Activated T-helper 9 cell treated with anti-CD3 and anti-CD28 coated beads, Interleukin-2, amount 50 U/mL, for 16 hours (primary cell): ENCODE measurements at regions not wholly inside any gene's neighbourhood (a gene's known extent, or its start where the extent isn't known, plus 50 kb on each side); places are given as distances from the start of the nearest gene placed in this dataset.

ENCODE experiments used
- DNase-seq: peaks from one replicate; pipeline ENCODE4 v3.0.0-alpha.2; 2020; ENCODE audit warnings: low read depth

- no peak for DNase-seq
Measured at GRCh38 chr9:78866207-78867132, 569.5 kb downstream of the PSAT1 start.

DNA sequence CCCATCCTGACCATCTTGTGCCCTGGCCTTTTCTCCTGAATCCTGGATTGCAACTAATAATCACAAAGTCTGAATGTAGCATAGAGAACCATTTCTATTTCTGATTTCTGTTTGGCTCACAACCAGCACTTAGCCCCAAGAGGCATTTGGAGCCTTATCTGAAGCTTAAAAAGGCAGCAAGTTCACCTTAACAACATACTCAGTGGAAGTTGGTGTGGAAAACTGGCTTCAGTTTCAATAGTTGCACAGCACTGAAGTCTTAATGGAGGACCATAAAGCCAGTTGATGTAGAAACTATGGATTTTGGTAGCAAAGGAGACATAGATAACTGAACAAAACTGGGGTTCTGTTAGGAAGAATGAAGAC is 574.1 kb downstream of the PSAT1 start:
- DNase-seq = no peak

DNA sequence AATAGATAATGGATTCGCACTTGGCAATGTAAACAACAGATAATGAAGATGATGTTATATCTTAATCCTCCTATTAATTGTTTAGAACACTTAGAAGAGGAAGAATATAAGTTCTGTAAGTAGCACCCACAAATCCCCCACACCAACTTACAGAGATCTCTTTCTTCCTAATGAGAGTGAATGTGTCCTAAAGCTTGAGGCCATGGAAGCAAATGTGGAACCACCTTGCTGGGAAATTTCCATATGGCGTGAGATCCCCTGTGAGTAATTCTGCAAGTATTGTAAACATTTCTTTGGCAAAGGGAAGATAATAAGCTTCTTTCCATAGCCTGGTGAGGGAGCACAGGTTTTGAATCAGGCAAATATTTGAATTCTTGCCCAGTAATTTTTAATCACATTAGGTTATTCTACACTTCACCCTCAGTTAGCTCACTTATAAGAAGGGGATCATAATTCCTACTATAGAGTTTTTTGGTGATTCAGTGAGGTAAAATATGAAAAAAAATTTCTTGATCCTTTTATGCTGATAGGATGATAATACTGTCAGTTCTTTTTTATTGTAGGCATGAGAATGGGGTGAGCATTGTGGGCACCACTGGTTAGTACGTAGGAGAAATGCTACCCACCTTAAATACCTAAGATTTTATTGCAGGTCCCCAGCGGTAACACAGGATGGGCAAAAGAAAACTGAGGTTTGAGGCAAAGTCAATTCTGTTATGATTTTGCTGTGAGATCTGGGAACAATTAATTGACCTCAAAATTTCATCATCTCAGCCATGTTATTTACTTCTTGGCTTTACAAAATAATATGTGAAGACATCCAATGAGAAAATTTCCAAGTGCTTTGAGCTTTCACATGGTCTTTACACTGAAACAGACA is 574.8 kb downstream of the PSAT1 start:
- no peak for DNase-seq

- DNase-seq = no peak
Measured at GRCh38 chr9:78874061-78874460, 577.1 kb downstream of the PSAT1 start.

GRCh38 chr9:78879324-78880100 is 582.6 kb downstream of the PSAT1 start:
- no peak for DNase-seq

DNA sequence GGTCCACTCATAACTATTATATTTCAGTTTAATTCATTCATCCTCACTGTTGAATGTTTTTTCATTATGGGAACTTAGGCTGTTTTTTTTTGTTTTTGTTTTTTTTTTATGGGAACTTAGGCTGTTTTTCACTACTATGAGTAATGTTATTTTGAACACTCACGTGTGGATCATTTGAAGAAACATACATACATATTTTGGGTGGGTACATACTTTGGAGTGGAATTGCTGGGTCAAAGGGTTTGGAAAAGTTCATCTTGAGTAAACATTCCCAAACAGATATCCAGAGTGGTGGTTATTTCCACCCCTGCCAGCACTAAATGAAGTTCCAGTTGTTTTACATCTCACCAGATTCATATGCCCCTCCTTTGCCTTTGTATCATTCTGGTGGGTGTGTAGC is 584.4 kb downstream of the PSAT1 start:
- DNase-seq = no peak

GRCh38 chr9:78882481-78882880 is 585.6 kb downstream of the PSAT1 start:
- no peak for DNase-seq

DNA sequence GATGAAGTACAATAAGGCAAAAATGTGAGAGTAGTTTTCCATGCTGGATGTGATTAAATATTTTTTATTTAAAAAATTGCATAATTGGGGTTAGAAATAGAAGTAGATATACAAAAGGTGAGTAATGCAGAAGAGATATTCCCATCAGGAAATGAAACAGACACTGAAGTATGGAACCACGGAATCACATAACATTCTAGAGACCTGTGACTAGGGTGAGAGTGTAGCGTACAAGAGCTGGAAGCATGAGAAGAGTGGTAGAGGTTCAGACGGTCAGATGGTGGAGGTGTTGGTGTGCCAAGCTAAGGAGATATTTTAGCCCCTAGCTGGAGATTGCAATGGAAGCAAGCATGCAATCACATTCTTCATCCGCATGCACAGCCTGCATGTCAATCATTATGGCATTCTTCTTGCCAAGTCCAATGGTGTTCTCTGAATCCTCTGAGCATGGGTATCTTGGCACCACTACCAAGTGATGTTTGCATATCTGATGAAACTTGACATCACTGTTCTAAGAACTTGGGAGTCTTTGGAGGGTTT is 587.8 kb downstream of the PSAT1 start:
- no peak for DNase-seq

DNA sequence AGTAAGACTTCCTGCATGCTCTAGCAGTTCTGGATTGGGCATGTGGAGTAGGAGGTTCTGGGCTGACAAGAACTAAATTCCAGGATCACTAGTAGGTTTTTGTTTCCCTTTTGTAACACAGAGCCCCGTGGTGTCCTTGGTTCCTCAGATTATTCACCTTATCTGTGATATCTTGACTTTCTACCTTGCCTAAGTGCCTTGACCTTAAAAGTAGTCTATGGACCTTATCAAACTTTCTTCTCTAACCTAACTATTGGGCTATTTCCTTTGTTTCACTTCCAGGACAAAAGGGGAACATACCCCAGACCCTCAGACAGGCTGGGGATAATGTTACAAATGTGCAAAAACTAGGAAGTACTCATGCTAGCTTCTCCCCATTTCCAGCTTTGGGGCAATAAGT is 595.3 kb downstream of the PSAT1 start:
- DNase-seq = no peak

DNA sequence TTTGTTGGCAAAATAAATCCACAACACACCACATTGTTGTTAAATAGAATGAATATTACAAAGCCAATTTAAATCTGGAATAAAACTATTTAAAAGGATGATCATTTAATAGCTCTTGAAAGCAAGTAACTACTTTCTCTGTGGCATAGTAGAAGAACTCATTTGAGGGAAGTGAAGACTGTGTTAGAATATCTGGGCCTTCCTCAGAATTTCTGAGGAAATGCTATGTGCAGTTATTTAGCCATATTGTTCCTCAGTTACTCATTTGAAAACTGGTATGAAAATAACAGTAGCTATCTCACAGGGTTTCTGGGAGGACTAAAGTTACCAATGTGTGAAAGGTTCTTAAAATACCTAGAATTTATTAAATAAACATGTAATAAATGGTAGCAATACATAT is 595.8 kb downstream of the PSAT1 start:
- DNase-seq = no peak

DNA sequence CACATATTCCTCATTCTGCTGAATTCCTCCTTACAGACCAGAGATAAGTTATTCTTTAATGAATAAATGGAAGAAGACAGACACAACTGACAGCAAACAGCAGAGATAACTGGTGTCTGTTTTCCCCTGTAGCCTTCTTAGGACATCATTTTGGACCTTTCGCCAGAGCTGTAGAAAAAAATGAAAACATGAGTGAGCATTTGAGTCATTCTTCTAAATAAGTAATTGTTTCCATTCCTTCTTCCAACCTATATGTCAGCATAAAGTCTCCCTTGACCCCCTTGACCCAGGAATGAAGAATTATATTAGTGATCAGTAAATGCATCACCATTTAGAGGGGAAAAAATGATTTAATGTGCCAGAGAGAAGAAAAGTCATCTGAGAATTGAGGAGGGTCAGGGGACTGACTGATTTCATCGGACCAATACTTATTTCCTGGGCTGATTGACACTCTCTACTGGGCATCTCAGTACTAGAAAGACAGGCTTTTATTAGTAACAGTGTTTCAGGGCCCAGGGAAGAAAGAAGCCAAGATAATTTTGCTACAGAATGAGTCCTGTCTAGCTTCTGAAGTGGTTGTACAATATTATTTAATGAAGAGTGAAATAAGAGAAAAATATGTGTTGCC is 597.0 kb downstream of the PSAT1 start:
- DNase-seq = no peak

- DNase-seq = no peak
Measured at GRCh38 chr9:78896479-78896878, 599.6 kb downstream of the PSAT1 start.

DNA sequence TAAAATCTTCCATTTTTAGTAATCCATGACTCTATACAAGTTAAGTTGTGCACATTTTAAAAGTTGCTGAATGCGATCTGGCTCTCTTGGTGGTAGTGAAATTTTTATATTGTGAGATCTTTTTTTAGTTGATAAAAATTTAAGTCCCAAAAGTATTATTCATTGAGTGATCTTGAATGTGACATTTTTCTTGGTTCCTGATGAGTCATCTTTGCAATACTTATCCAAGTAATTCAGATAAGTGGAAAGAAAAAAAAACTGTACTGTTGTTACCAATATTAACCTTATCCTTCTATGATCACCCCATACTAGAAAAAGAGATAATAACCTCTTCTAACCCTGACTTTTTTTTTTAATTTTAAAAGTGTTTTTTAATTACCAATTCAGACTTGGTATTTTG is 601.3 kb downstream of the PSAT1 start:
- no peak for DNase-seq

- no peak for DNase-seq
Measured at GRCh38 chr9:78899006-78899405, 602.1 kb downstream of the PSAT1 start.

DNA sequence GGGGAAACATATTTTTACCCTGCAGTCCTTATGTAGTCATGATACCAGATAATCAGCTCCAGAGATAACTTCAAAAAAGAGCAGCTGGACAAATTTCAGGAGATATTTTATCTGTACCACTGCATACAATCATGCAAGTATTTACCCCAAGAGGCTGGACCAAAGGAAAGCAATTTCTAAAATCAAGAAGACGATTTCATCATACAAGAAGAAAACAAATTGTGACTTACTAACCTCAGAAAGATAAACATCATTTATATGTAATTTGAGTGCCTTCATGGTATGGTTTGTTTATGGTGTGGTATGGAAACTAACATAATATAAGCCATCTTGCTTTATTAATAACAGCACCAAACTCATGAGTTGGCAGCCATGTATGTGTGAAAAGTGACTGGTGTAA is 603.6 kb downstream of the PSAT1 start:
- DNase-seq = no peak

DNA sequence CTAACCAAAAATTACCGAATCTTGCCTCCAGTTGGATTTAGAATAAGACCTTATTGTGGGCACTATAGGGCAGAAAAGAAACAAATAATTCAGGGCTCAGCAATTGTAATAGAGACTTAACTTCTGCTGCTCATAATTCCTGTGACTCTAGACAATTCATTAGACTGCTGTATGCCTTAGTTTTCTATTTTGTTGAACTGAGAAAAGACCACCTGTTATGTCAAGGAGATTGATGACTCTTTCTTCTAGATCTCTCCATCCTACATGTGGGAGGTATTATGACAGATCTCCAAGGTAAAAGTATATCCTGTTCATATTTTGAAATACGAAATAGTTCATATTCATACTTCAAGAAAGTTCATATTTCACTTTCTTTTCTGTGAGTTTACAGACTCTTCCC is 605.1 kb downstream of the PSAT1 start:
- no peak for DNase-seq

DNA sequence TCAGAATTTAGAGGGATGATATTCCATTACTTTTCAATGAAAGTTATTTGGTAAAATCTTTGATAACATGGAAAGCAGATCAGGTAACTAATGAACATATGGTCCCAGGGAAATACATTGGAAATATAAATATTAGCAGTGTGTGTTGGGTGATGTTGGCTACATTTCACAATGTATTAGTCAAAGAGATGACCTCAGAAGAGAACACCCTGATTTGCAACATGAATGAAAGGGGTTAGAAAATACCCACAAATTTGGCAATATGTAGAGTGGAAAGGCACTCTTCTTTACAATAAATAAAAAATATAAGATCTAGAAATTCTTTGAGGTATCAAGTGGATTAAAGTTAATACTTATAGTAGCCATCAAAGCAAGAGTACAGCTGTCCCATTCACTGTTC is 606.7 kb downstream of the PSAT1 start:
- DNase-seq = no peak

- no peak for DNase-seq
Measured at GRCh38 chr9:78904686-78905085, 607.8 kb downstream of the PSAT1 start.

DNA sequence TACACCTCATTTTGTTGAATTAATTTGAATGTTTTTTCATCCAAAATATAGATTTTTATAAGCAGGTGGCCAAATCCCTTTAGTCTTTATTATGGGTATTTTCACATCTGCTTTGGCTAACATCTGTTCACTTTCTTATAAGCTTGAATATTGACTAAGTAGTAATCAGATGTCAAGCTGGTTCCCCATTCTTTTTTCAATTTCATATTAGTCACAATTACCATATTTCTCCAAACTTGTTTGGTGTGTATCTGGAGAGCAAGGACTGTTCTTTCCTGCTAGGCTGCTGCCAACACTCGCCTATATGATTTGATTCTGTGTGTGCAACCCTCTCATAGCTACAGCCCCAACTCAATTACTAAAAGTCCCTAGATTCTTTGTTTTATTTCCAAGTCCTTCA is 608.5 kb downstream of the PSAT1 start:
- DNase-seq = no peak

- DNase-seq = no peak
Measured at GRCh38 chr9:78905986-78906755, 609.2 kb downstream of the PSAT1 start.

DNA sequence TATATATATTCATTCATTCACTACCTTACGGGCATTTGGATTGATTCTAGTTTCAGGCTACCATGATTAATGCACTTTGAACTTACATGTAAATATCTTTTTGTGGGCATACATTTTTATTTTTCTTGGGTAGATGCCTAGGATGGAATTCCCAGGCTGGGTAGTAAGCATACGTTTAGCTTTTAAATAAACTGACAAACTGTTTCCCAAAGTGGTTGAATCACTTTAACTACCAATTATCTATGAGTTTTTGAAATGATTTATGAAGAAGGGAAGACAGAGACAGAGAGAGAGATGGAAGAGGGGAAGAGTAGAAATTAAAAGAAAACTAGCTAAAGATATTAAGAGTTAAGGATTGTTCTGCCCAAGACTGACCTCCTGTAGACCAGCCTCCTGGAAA is 612.6 kb downstream of the PSAT1 start:
- DNase-seq = no peak
